Chondrocyte (in vitro differentiated cells): ENCODE measurements at regions not wholly inside any gene's neighbourhood (a gene's known extent, or its start where the extent isn't known, plus 50 kb on each side); places are given as distances from the start of the nearest gene placed in this dataset.

Source experiments
- DNase-seq: peaks from one replicate; pipeline ENCODE4 v3.0.0; 2021; ENCODE audit warnings: mixed read lengths, low spot score
- H3K27ac Mint-ChIP-seq: one replicate; pipeline ENCODE4 v1.8.0; 2021; ENCODE audit warnings: mild to moderate bottlenecking, moderate library complexity, mixed read lengths; ENCODE audit not compliant: unreplicated experiment
- H3K27me3 Mint-ChIP-seq: 2 replicates; pipeline ENCODE4 v1.8.0; 2021; ENCODE audit warnings: low read depth, mixed read lengths
- H3K36me3 Mint-ChIP-seq: 2 replicates; pipeline ENCODE4 v1.8.0; 2021; ENCODE audit warnings: low read depth, mixed read lengths
- H3K4me1 Mint-ChIP-seq: 2 replicates; pipeline ENCODE4 v1.8.0; 2021; ENCODE audit warnings: low read depth, mild to moderate bottlenecking, mixed read lengths
- H3K4me3 Mint-ChIP-seq: one replicate; pipeline ENCODE4 v1.8.0; 2021; ENCODE audit warnings: mild to moderate bottlenecking, moderate library complexity, mixed read lengths; ENCODE audit not compliant: unreplicated experiment
- H3K9me3 Mint-ChIP-seq: 2 replicates; pipeline ENCODE4 v1.8.0; 2021; ENCODE audit warnings: low read depth, mixed read lengths
- TF ChIP-seq, protein P1 (sequence below): fragments of 200-600 bp; sonication (generic); IDR thresholded peaks from 2 replicates; pipeline ENCODE4 v1.5.0; 2021; ENCODE audit warnings: antibody characterized with exemption, mild to moderate bottlenecking, moderate library complexity

DNA sequence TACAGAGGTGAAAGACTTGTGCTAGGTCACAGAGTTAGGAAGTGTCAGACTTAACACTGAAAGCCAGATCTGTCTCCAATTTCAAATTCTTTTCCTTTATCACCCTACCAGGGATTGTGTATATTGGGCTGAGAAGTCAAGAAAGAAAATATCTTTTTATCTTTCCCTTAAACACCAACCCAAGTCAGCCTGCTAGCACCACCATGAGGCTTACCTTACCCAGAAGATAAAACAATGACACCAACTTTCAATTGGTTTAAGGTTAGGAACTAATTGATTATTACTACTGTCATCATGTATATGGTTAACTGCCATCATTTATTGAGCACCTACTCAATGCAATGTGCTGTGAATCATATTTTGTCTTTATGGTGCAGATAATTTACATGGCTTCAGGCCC lies 178.9 kb upstream of the FOXD3 start:
- H3K9me3 Mint-ChIP-seq: no peaks in the 10 kb centered on the region
- H3K36me3 Mint-ChIP-seq: no peaks in the 10 kb centered on the region
- H3K27me3 Mint-ChIP-seq: peaks cover 2% of the 10 kb centered on the region
- no peak overlapping the region for H3K27ac Mint-ChIP-seq
- TF ChIP-seq, protein P1, sequence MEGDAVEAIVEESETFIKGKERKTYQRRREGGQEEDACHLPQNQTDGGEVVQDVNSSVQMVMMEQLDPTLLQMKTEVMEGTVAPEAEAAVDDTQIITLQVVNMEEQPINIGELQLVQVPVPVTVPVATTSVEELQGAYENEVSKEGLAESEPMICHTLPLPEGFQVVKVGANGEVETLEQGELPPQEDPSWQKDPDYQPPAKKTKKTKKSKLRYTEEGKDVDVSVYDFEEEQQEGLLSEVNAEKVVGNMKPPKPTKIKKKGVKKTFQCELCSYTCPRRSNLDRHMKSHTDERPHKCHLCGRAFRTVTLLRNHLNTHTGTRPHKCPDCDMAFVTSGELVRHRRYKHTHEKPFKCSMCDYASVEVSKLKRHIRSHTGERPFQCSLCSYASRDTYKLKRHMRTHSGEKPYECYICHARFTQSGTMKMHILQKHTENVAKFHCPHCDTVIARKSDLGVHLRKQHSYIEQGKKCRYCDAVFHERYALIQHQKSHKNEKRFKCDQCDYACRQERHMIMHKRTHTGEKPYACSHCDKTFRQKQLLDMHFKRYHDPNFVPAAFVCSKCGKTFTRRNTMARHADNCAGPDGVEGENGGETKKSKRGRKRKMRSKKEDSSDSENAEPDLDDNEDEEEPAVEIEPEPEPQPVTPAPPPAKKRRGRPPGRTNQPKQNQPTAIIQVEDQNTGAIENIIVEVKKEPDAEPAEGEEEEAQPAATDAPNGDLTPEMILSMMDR: peak; percentile 48
- peaks cover 4% of the 10 kb centered on the region for H3K4me1 Mint-ChIP-seq
- no peak overlapping the region for H3K4me3 Mint-ChIP-seq
- DNase-seq: no peak

DNA sequence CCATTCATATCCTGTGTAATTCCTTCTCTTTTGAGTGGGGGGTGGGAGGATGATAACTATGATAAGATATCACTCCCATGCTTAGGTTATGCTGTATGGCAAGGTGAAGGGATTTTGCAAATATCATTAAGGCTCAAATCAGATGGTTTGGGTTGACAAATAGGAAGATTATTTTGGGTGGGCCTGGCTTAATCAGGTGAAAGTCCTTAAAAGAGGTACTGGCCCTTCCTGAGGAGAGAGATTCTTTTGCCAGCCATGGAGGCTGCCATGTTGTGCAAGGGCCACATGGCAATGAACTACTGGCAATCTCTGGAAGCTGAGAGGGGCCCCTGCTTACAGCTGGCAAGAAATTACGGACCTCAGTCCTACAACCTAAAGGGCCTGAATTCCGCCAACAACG lies 174.6 kb upstream of the FOXD3 start:
- no peaks in the 10 kb centered on the region for H3K36me3 Mint-ChIP-seq
- no peaks in the 10 kb centered on the region for H3K9me3 Mint-ChIP-seq
- peaks cover 16% of the 10 kb centered on the region for H3K27me3 Mint-ChIP-seq
- no peaks in the 10 kb centered on the region for H3K4me1 Mint-ChIP-seq
- no peak for DNase-seq
- H3K4me3 Mint-ChIP-seq: no peak overlapping the region
- TF ChIP-seq, protein P1: no peak
- H3K27ac Mint-ChIP-seq: no peak overlapping the region

DNA sequence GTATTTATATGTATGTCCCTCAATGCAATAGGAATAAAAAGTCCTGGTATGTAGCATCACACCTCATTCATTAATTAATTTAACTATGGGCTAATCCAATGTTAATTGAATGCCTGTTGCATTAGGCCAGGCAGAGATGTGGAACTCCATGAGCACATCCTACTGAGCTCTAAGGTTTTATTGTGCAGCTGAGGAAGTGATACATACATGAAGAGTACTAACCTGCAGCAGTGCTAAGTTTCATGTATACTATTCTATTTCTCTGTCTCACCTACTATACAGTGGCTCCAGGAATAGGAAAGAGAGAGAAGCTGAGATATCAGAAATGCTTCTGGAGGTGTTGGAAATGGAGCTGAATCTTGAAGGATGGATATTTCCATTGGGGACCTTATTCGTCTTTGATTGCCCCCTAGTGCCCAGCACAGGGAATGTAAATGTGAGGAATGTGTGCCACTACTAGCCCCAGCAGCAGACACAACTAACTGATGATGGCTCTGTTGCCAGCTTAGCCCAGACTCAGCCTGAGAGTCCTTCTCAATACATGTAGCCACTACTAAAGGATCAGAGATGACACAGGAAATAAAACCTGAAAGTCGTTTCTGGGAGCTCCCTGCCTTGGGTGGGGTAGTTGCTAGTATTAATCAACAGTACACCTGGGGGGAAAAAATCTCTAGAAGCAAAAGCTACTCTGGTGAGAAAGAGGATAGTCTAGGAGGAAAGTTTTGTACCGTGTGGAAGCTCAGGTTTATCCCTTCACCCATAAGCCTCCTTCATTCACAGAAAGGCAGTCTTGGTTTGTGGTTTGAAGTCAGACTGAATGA lies 173.3 kb upstream of the FOXD3 start:
- no peaks in the 10 kb centered on the region for H3K4me1 Mint-ChIP-seq

DNA sequence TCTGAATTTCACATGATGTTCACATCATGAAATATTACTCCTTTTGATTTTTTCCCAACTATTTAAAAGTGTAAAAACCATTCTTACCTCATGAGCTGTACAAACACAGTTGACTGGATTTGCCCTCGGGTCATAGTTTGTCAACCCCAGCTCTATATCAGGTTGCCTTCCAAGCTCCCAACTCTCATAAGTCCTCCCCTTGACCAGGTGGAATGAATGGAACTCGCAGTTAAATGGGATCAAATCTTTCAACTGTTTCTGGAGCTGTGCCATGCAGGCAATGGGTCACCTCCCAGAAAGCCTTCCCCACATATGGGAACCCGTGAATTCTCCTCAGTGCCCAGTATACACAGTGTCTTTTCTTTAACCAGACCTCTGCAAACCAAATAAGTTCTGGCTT lies 169.8 kb upstream of the FOXD3 start:
- DNase-seq: no peak
- no peaks in the 10 kb centered on the region for H3K4me1 Mint-ChIP-seq
- no peaks in the 10 kb centered on the region for H3K9me3 Mint-ChIP-seq
- TF ChIP-seq, protein P1: no peak
- H3K27ac Mint-ChIP-seq: no peak overlapping the region
- no peaks in the 10 kb centered on the region for H3K36me3 Mint-ChIP-seq
- peaks cover 16% of the 10 kb centered on the region for H3K27me3 Mint-ChIP-seq
- H3K4me3 Mint-ChIP-seq: no peak overlapping the region

More for the DNA sequence above, 173.3 kb upstream of the FOXD3 start:
- H3K9me3 Mint-ChIP-seq: no peaks in the 10 kb centered on the region
- H3K36me3 Mint-ChIP-seq: no peaks in the 10 kb centered on the region
- H3K27me3 Mint-ChIP-seq: peaks cover 18% of the 10 kb centered on the region
- no peak overlapping the region for H3K4me3 Mint-ChIP-seq
- TF ChIP-seq, protein P1: peak; percentile 86
- H3K27ac Mint-ChIP-seq: no peak overlapping the region
- no peak for DNase-seq

DNA sequence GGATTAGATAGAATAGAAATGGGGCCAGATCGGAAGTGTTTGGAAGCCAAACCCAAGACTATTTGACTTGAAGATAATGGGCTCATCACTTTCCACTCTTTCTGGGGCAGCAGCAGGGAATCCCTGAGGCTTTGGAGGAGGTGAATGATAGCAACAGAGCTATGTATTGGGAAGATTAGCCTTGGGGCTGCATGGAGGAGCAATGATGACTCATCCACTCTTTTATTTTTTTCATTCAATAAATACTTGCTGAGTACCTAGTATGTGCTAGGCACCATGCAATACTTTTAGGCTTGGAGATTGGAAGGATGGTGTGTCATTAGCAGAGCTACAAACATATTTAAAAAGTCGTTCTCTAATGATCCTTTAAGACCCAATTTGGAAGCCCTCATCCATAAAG lies 166.9 kb upstream of the FOXD3 start:
- no peak for DNase-seq
- TF ChIP-seq, protein P1: no peak
- peaks cover 11% of the 10 kb centered on the region for H3K27me3 Mint-ChIP-seq
- no peaks in the 10 kb centered on the region for H3K36me3 Mint-ChIP-seq
- no peaks in the 10 kb centered on the region for H3K9me3 Mint-ChIP-seq
- no peak overlapping the region for H3K4me3 Mint-ChIP-seq
- no peak overlapping the region for H3K27ac Mint-ChIP-seq
- H3K4me1 Mint-ChIP-seq: peaks cover 5% of the 10 kb centered on the region
